Astrocyte (in vitro differentiated cells and primary cell): ENCODE measurements at regions not wholly inside any gene's neighbourhood (a gene's known extent, or its start where the extent isn't known, plus 50 kb on each side); places are given as distances from the start of the nearest gene placed in this dataset.

ENCODE experiments used
- EZH2 ChIP-seq: IDR thresholded peaks from 2 replicates; pipeline ENCODE4 v1.6.1; 2012; ENCODE audit warnings: mild to moderate bottlenecking, low read length, inconsistent platforms; ENCODE audit not compliant: insufficient read depth
- TF ChIP-seq, protein P1 (sequence below): IDR thresholded peaks from 2 replicates; pipeline ENCODE4 v1.5.1; 2011; ENCODE audit warnings: low read depth, mild to moderate bottlenecking, inconsistent platforms, low read length, moderate library complexity; ENCODE audit not compliant: insufficient read depth

DNA sequence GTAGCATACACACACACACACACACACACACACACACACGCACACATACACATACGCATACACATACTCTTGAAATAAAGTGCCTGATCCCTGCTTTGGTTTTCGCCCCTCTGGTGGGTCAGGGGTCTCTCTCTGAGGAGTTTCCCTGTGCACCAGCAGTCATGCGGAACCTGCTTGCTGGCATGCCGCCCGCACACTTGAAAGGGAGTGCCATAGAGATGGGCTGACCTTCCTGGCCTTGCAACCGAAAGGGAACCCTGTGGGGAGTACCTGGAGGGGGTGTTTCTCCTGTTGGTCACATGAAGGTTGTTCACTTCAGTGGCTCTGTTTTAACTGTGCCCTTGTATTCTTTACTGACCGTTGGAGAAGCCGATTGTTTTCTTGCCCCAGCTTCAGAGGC, 752.3 kb downstream of the NR2F2 start:
- TF ChIP-seq, protein P1, sequence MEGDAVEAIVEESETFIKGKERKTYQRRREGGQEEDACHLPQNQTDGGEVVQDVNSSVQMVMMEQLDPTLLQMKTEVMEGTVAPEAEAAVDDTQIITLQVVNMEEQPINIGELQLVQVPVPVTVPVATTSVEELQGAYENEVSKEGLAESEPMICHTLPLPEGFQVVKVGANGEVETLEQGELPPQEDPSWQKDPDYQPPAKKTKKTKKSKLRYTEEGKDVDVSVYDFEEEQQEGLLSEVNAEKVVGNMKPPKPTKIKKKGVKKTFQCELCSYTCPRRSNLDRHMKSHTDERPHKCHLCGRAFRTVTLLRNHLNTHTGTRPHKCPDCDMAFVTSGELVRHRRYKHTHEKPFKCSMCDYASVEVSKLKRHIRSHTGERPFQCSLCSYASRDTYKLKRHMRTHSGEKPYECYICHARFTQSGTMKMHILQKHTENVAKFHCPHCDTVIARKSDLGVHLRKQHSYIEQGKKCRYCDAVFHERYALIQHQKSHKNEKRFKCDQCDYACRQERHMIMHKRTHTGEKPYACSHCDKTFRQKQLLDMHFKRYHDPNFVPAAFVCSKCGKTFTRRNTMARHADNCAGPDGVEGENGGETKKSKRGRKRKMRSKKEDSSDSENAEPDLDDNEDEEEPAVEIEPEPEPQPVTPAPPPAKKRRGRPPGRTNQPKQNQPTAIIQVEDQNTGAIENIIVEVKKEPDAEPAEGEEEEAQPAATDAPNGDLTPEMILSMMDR, result no peak
- no peak for TF ChIP-seq EZH2
